Parathyroid adenoma (tissue), 2 donors: ENCODE measurements at regions not wholly inside any gene's neighbourhood (a gene's known extent, or its start where the extent isn't known, plus 50 kb on each side); places are given as distances from the start of the nearest gene placed in this dataset.

Source experiments
- H2AFZ ChIP-seq: fragments of 300-600 bp; sonication (generic); one replicate; pipeline ENCODE4 v1.7.0; 2017; ENCODE audit warnings: antibody characterized with exemption, mild to moderate bottlenecking
- H3K27ac ChIP-seq: fragments of 300-600 bp; sonication (generic); one replicate; pipeline ENCODE4 v1.7.0; 2017
- H3K27me3 ChIP-seq: fragments of 300-600 bp; sonication (generic); one replicate; pipeline ENCODE4 v1.7.0; 2017; ENCODE audit warnings: low read length; ENCODE audit not compliant: control insufficient read depth, insufficient read depth
- H3K36me3 ChIP-seq: fragments of 300-600 bp; sonication (generic); one replicate; pipeline ENCODE4 v1.7.0; 2017; ENCODE audit warnings: low read length; ENCODE audit not compliant: control insufficient read depth, insufficient read depth
- H3K4me1 ChIP-seq: fragments of 300-600 bp; sonication (generic); one replicate; pipeline ENCODE4 v1.7.0; 2017; ENCODE audit warnings: control low read depth
- H3K4me2 ChIP-seq: fragments of 300-600 bp; sonication (generic); one replicate; pipeline ENCODE4 v1.7.0; 2017; ENCODE audit warnings: low read length
- H3K4me3 ChIP-seq: fragments of 300-600 bp; sonication (generic); one replicate; pipeline ENCODE4 v1.7.0; 2017; ENCODE audit warnings: low read depth, low read length
- H3K79me2 ChIP-seq: fragments of 300-600 bp; sonication (generic); one replicate; pipeline ENCODE4 v1.7.0; 2017; ENCODE audit warnings: control low read depth
- H3K9ac ChIP-seq: fragments of 300-600 bp; sonication (generic); one replicate; pipeline ENCODE4 v1.7.0; 2017; ENCODE audit warnings: mild to moderate bottlenecking
- H3K9me3 ChIP-seq: fragments of 300-600 bp; sonication (generic); one replicate; pipeline ENCODE4 v1.7.0; 2017; ENCODE audit warnings: low read length; ENCODE audit not compliant: control insufficient read depth
- TF ChIP-seq, protein P1 (sequence below): fragments of 300-600 bp; sonication (generic); IDR thresholded peaks from one replicate; pipeline ENCODE4 v1.7.0; 2017; ENCODE audit warnings: antibody characterized with exemption, mild to moderate bottlenecking
- donor health status: primary hyperparathyroidism.

DNA sequence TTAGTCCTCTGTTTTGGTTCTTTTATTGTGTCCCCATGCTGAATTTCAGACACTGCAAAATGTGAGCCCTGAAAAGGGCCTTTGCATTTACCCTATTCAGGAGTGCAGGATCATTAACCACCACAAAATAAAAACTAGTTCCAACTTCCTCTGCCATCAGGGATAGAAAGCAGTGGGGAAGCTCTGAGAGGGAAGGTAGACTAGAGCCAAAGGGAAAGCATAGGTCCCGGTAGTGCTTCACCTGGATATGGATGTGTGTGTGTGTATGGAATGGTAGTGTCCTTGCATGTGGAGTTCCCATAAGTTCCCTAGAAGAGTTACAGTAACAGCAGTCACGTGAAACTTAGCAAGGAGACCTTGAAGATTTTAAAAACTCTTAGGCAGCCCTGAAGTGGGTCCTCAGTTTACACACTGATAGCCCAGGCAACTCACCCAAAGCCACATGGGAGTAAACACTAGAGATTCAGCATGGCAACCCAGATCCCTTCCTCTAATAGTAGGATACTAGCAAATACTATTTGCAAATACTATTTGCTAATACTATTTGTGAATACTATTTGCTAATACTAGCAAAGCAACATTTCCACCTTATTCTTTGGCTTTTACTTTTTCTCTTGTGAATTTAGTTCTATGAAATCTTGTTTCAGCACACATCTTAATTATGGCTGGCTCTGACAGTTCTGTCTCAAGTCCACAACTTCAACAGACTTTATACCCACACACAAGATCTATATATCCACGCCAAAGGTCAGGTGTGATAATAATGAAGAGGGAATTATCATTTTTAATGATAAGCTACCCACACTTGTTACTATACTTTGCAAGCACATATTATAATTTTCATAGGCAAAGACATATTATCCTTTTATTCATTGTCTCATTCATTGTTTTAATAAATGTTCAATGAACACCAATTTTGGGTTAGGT is 70.4 kb upstream of the IFNE start:
- Histone ChIP-seq H3K36me3 (no peaks in the 10 kb centered on the region), H3K4me2 (no peak overlapping the region), H3K27ac (no peak overlapping the region), H3K4me1 (no peaks in the 10 kb centered on the region), H3K9me3 (no peaks in the 10 kb centered on the region), H3K4me3 (no peak overlapping the region), H3K9ac (no peak overlapping the region), H3K79me2 (no peaks in the 10 kb centered on the region), H3K27me3 (peaks cover 3% of the 10 kb centered on the region), H2AFZ (no peak overlapping the region)
- TF ChIP-seq, protein P1, sequence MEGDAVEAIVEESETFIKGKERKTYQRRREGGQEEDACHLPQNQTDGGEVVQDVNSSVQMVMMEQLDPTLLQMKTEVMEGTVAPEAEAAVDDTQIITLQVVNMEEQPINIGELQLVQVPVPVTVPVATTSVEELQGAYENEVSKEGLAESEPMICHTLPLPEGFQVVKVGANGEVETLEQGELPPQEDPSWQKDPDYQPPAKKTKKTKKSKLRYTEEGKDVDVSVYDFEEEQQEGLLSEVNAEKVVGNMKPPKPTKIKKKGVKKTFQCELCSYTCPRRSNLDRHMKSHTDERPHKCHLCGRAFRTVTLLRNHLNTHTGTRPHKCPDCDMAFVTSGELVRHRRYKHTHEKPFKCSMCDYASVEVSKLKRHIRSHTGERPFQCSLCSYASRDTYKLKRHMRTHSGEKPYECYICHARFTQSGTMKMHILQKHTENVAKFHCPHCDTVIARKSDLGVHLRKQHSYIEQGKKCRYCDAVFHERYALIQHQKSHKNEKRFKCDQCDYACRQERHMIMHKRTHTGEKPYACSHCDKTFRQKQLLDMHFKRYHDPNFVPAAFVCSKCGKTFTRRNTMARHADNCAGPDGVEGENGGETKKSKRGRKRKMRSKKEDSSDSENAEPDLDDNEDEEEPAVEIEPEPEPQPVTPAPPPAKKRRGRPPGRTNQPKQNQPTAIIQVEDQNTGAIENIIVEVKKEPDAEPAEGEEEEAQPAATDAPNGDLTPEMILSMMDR: no peak

- Histone ChIP-seq H3K4me1 (no peaks in the 10 kb centered on the region), H3K9ac (no peak overlapping the region), H3K4me3 (no peak overlapping the region), H3K79me2 (no peaks in the 10 kb centered on the region), H3K27ac (no peak overlapping the region), H3K9me3 (no peaks in the 10 kb centered on the region), H2AFZ (no peak overlapping the region), H3K36me3 (no peaks in the 10 kb centered on the region), H3K4me2 (no peak overlapping the region), H3K27me3 (peaks cover 3% of the 10 kb centered on the region)
- TF ChIP-seq, protein P1: no peak
Measured at GRCh38 chr9:21553441-21553840, 71.3 kb upstream of the IFNE start.

GRCh38 chr9:21554813-21555212 is 72.7 kb upstream of the IFNE start:
- Histone ChIP-seq H3K4me1 (no peaks in the 10 kb centered on the region), H3K36me3 (no peaks in the 10 kb centered on the region), H3K9me3 (no peaks in the 10 kb centered on the region), H3K4me3 (no peak overlapping the region), H3K27ac (no peak overlapping the region), H3K79me2 (no peaks in the 10 kb centered on the region), H3K9ac (no peak overlapping the region), H3K27me3 (peaks cover 13% of the 10 kb centered on the region), H2AFZ (no peak overlapping the region), H3K4me2 (no peak overlapping the region)
- TF ChIP-seq, protein P1: no peak

DNA sequence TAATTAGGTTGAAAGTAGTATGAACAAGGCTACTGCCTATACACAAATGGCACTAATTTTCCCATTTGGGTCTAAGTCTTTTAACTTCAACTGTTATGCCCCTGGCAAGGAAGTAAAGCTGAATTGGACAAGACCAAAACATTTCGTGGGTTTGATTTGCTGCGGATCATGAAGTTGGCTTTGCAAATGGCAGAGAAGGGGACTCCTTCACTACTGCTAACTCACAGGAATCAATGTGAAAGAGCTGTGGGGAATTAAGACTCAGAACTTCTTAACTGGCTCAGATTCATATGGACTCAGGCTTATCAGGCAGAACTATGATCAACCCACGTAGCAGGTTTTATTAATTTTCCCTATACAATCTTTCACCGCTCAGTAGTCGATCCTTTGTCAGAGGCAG is 73.8 kb upstream of the IFNE start:
- no peak overlapping the region for H2AFZ ChIP-seq
- no peaks in the 10 kb centered on the region for H3K79me2 ChIP-seq
- H3K36me3 ChIP-seq: no peaks in the 10 kb centered on the region
- H3K4me2 ChIP-seq: no peak overlapping the region
- TF ChIP-seq, protein P1: no peak
- H3K9ac ChIP-seq: no peak overlapping the region
- H3K4me1 ChIP-seq: no peaks in the 10 kb centered on the region
- peaks cover 13% of the 10 kb centered on the region for H3K27me3 ChIP-seq
- no peak overlapping the region for H3K27ac ChIP-seq
- no peak overlapping the region for H3K4me3 ChIP-seq
- H3K9me3 ChIP-seq: no peaks in the 10 kb centered on the region
